ENCODE measurements at regions not wholly inside any gene's neighbourhood (a gene's known extent, or its start where the extent isn't known, plus 50 kb on each side); places are given as distances from the start of the nearest gene placed in this dataset.

DNA sequence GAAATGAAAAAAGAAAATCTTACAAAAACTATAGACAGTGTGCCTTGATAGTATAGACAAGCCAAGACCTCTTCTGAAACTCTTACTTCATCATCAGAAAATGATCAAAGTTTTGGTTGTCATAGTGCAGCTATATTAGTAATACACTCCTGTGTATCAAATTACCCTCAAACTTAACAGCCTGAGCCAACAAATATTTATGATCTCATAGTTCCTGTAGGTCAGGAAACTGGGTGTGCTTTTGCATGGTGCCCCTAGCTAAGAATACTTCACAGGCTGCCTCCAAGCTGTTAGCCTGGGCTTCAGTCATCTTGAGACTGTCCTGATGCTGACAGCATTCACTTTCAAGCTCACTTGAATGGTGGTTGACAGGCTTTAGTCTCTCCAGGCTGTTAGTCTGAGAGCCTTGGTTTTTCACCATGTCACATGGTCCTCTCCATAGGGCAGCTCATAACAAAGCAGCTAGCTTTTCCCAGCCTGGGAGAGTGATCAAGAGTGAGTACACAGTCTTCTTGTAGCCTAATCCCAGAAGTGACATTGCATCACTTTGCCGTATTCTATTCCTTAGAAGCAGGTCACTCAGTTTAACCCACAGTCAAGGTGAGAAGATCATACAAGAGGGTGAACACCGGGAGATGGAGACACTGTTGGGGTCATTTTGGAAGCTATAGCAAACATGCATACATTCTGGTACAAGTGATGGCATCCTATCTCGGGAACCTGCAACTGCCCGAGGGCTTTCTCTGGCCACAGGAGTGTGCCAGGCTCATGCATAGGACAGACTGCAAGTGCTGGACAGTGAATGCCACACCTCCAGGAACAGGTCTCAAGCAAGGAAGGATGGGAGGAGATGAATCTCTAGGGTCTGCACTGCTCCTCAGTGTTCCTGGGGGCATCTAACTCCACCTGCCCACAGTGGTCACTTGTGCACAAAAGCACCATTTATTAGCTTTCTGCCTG, 173.4 kb upstream of the CADPS start:
- TF ChIP-seq EZH2 (IDR thresholded peaks at IDR 0.05; ENCODE audit: insufficient read depth, low read length) (no peak), CTCF (IDR thresholded peaks at IDR 0.05; ENCODE audit: insufficient read depth, low read depth, low read length) (no peak)
